Inflammatory macrophage treated with lipopolysaccharide for 4 hours (primary cell): ENCODE measurements at regions not wholly inside any gene's neighbourhood (a gene's known extent, or its start where the extent isn't known, plus 50 kb on each side); places are given as distances from the start of the nearest gene placed in this dataset.

Experiments
- DNase-seq: peaks from one replicate; pipeline ENCODE4 v3.0.0-alpha.2; 2020

- no peak for DNase-seq
Measured at GRCh38 chr20:4556781-4557180, 129.5 kb upstream of the PRNP start.

GRCh38 chr20:4555188-4555890 lies 130.9 kb upstream of the PRNP start:
- no peak for DNase-seq

- DNase-seq: no peak
Measured at GRCh38 chr20:4554346-4554745, 131.9 kb upstream of the PRNP start.

GRCh38 chr20:4552075-4552640 lies 134.1 kb upstream of the PRNP start:
- no peak for DNase-seq

- no peak for DNase-seq
Measured at GRCh38 chr20:4550740-4551139, 135.5 kb upstream of the PRNP start.

- DNase-seq: no peak
Measured at GRCh38 chr20:4549711-4550259, 136.5 kb upstream of the PRNP start.

GRCh38 chr20:4548552-4548951 lies 137.7 kb upstream of the PRNP start:
- no peak for DNase-seq

GRCh38 chr20:4546786-4547185 lies 139.5 kb upstream of the PRNP start:
- DNase-seq: no peak

GRCh38 chr20:4546342-4546741 lies 139.9 kb upstream of the PRNP start:
- no peak for DNase-seq

GRCh38 chr20:4545526-4545925 lies 140.7 kb upstream of the PRNP start:
- DNase-seq: no peak

GRCh38 chr20:4544765-4545164 lies 141.5 kb upstream of the PRNP start:
- no peak for DNase-seq

- no peak for DNase-seq
Measured at GRCh38 chr20:4542270-4542669, 144.0 kb upstream of the PRNP start.

- DNase-seq: no peak
Measured at GRCh38 chr20:4534315-4534714, 151.9 kb upstream of the PRNP start.

GRCh38 chr20:4533368-4534133 lies 152.7 kb upstream of the PRNP start:
- DNase-seq: no peak

- DNase-seq: no peak
Measured at GRCh38 chr20:4532772-4533171, 153.5 kb upstream of the PRNP start.

- no peak for DNase-seq
Measured at GRCh38 chr20:4524792-4525191, 161.5 kb upstream of the PRNP start.

GRCh38 chr20:4524307-4524706 lies 161.9 kb upstream of the PRNP start:
- no peak for DNase-seq

- DNase-seq: no peak
Measured at GRCh38 chr20:4522310-4522709, 163.9 kb upstream of the PRNP start.

- DNase-seq: no peak
Measured at GRCh38 chr20:4521170-4521968, 164.9 kb upstream of the PRNP start.

- DNase-seq: peak; percentile 55
Measured at GRCh38 chr20:4519534-4519933, 166.7 kb upstream of the PRNP start.

GRCh38 chr20:4516876-4517275 lies 169.4 kb upstream of the PRNP start:
- DNase-seq: no peak

- no peak for DNase-seq
Measured at GRCh38 chr20:4513720-4514119, 172.5 kb upstream of the PRNP start.

GRCh38 chr20:4512891-4513550 lies 173.2 kb upstream of the PRNP start:
- DNase-seq: no peak
